ENCODE measurements at regions not wholly inside any gene's neighbourhood (a gene's known extent, or its start where the extent isn't known, plus 50 kb on each side); places are given as distances from the start of the nearest gene placed in this dataset.
"Not testable (repeated sequence)": the region's sequence is repeated elsewhere in the genome, so short reads cannot be mapped to it uniquely, and the experiment has no call there.

DNA sequence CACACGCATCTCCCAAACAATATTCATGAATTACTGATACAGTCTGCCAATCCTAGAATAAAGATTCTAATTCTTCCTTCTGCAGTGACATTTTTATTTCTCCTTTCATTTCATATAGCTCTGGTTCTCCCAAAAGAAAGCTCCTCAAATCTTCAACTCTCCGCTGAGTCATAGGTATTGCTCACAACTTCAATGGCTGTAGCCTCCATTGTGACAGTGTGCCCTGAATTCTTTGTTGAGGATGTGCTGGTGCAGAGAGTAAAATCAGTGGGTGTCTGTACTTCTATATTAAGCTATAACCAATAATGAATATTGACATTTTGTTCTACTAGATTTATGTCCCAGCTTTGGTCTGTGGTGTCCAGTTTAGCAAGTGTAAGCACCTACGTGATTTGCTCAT lies 733.3 kb upstream of the CDH18 start:
- H3K36me3 ChIP-seq; intact Hi-C loops (cut with DNase I; ENCODE audit: low total_unique reads); H3K4me3 ChIP-seq; H3K27ac ChIP-seq; H3K4me1 ChIP-seq; H3K9me3 ChIP-seq; H3K27me3 ChIP-seq; DNase-seq: not testable (repeated sequence)

DNA sequence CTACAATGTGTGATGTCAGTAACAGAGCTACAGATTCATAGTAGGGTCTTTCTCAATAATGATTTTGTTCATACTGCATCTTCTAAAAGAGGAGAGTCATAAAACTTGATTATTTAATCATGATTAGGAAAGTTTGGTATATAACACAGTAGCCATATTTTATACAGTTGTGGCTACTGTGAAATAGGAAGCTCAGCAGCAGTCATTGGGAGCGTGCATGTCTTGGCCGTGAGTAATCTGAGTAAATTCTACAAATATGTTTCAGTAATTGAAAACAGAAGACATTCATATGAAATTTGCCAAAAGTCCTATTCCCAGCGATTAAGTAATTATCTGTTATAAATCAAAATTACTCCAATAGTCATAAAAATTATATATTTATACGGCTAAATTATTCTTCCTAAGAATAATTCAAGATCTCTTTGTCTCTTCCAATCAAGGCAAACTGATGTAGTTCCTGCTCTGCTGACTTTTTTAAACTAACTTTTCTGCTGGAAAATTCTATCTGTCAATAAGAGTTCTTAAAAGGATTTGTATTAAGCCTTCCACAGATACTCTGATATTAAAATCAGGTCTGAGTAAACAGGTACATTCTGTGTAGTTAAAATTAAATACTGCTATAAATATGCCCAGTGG lies 723.6 kb upstream of the CDH18 start:
- H3K9me3 ChIP-seq; H3K36me3 ChIP-seq; H3K27me3 ChIP-seq; H3K4me3 ChIP-seq; intact Hi-C loops (cut with DNase I; ENCODE audit: low total_unique reads); DNase-seq; H3K27ac ChIP-seq; H3K4me1 ChIP-seq: not testable (repeated sequence)

GRCh38 chr5:20707634-20708033 lies 719.6 kb upstream of the CDH18 start:
- intact Hi-C loops (cut with DNase I; ENCODE audit: low total_unique reads); H3K27ac ChIP-seq; DNase-seq; H3K27me3 ChIP-seq; H3K9me3 ChIP-seq; H3K4me1 ChIP-seq; H3K36me3 ChIP-seq; H3K4me3 ChIP-seq: not testable (repeated sequence)

- no peaks in the 10 kb centered on the region for H3K9me3 ChIP-seq
- DNase-seq: no peak
- TF ChIP-seq, protein P1, sequence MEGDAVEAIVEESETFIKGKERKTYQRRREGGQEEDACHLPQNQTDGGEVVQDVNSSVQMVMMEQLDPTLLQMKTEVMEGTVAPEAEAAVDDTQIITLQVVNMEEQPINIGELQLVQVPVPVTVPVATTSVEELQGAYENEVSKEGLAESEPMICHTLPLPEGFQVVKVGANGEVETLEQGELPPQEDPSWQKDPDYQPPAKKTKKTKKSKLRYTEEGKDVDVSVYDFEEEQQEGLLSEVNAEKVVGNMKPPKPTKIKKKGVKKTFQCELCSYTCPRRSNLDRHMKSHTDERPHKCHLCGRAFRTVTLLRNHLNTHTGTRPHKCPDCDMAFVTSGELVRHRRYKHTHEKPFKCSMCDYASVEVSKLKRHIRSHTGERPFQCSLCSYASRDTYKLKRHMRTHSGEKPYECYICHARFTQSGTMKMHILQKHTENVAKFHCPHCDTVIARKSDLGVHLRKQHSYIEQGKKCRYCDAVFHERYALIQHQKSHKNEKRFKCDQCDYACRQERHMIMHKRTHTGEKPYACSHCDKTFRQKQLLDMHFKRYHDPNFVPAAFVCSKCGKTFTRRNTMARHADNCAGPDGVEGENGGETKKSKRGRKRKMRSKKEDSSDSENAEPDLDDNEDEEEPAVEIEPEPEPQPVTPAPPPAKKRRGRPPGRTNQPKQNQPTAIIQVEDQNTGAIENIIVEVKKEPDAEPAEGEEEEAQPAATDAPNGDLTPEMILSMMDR (IDR thresholded peaks at IDR 0.05): no peak
- H3K27me3 ChIP-seq: no peaks in the 10 kb centered on the region
- H3K4me1 ChIP-seq: no peaks in the 10 kb centered on the region
- H3K36me3 ChIP-seq: no peaks in the 10 kb centered on the region
- intact Hi-C loops (cut with DNase I; ENCODE audit: low total_unique reads): no loop called here
- no peak overlapping the region for H3K4me3 ChIP-seq
- H3K27ac ChIP-seq: no peak overlapping the region
Observed at GRCh38 chr5:20694121-20694520, 706.1 kb upstream of the CDH18 start.

- Histone ChIP-seq H3K9me3 (no peaks in the 10 kb centered on the region), H3K36me3 (no peaks in the 10 kb centered on the region), H3K4me1 (no peaks in the 10 kb centered on the region), H3K27me3 (no peaks in the 10 kb centered on the region), H3K27ac (no peak overlapping the region), H3K4me3 (no peak overlapping the region)
- TF ChIP-seq, protein P1 (IDR thresholded peaks at IDR 0.05): no peak
- no peak for DNase-seq
- intact Hi-C loops (cut with DNase I; ENCODE audit: low total_unique reads): no loop called here
Observed at GRCh38 chr5:20692913-20693312, 704.9 kb upstream of the CDH18 start.

- no peak overlapping the region for H3K27ac ChIP-seq
- no peaks in the 10 kb centered on the region for H3K27me3 ChIP-seq
- intact Hi-C loops (cut with DNase I; ENCODE audit: low total_unique reads): no loop called here
- DNase-seq: no peak
- H3K4me3 ChIP-seq: no peak overlapping the region
- no peaks in the 10 kb centered on the region for H3K9me3 ChIP-seq
- no peaks in the 10 kb centered on the region for H3K4me1 ChIP-seq
- no peaks in the 10 kb centered on the region for H3K36me3 ChIP-seq
- TF ChIP-seq, protein P1 (IDR thresholded peaks at IDR 0.05): no peak
Observed at GRCh38 chr5:20683241-20683940, 695.4 kb upstream of the CDH18 start.

GRCh38 chr5:20680718-20681302 lies 692.8 kb upstream of the CDH18 start:
- H3K36me3 ChIP-seq: no peaks in the 10 kb centered on the region
- TF ChIP-seq, protein P1 (IDR thresholded peaks at IDR 0.05): no peak
- H3K4me1 ChIP-seq: no peaks in the 10 kb centered on the region
- no peak overlapping the region for H3K4me3 ChIP-seq
- no peaks in the 10 kb centered on the region for H3K27me3 ChIP-seq
- no peaks in the 10 kb centered on the region for H3K9me3 ChIP-seq
- no peak for DNase-seq
- intact Hi-C loops (cut with DNase I; ENCODE audit: low total_unique reads): no loop called here
- no peak overlapping the region for H3K27ac ChIP-seq

Data from tibial artery (tissue), 4 donors.